ENCODE measurements at regions not wholly inside any gene's neighbourhood (a gene's known extent, or its start where the extent isn't known, plus 50 kb on each side); places are given as distances from the start of the nearest gene placed in this dataset.

GRCh38 chr7:25765110-25765655 lies 386.8 kb upstream of the NFE2L3 start:
- no peak for DNase-seq
- Mint-ChIP-seq H3K27me3 (peaks cover 7% of the 10 kb centered on the region), H3K4me1 (ENCODE audit: low read depth) (no peaks in the 10 kb centered on the region), H3K27ac (no peak overlapping the region), H3K9me3 (no peaks in the 10 kb centered on the region), H3K36me3 (ENCODE audit: low read depth) (no peaks in the 10 kb centered on the region), H3K4me3 (no peak overlapping the region)
- POLR2A ChIA-PET: interaction anchor here (0.6 kb wide), 1 partner anchor 13 kb away, joined by 3 read pairs; no protein-coding TSS in a partner anchor
- no peak for ATAC-seq
- CTCF ChIA-PET: interaction anchor here (0.9 to 1.4 kb wide), 2 partner anchors 14 to 21 kb away, joined by 3 read pairs; no protein-coding TSS in a partner anchor
- TF ChIP-seq CTCF (IDR thresholded peaks at IDR 0.05): no peak
- intact Hi-C loops (cut with micrococcal nuclease): no loop called here

- CTCF ChIA-PET: no interaction called here
- DNase-seq (no peak), ATAC-seq (no peak)
- no peak overlapping the region for H3K4me3 Mint-ChIP-seq
- H3K4me1 Mint-ChIP-seq (ENCODE audit: low read depth): no peaks in the 10 kb centered on the region
- no peaks in the 10 kb centered on the region for H3K36me3 Mint-ChIP-seq (ENCODE audit: low read depth)
- intact Hi-C loops (cut with micrococcal nuclease): no loop called here
- no peaks in the 10 kb centered on the region for H3K9me3 Mint-ChIP-seq
- H3K27me3 Mint-ChIP-seq: peaks cover 1% of the 10 kb centered on the region
- no peak overlapping the region for H3K27ac Mint-ChIP-seq
- POLR2A ChIA-PET: no interaction called here
- TF ChIP-seq CTCF (IDR thresholded peaks at IDR 0.05): no peak
These were observed 381.8 kb upstream of the NFE2L3 start for GRCh38 chr7:25770235-25770634.

- no peaks in the 10 kb centered on the region for H3K4me1 Mint-ChIP-seq (ENCODE audit: low read depth)
- H3K36me3 Mint-ChIP-seq (ENCODE audit: low read depth): no peaks in the 10 kb centered on the region
- DNase-seq: no peak
- H3K9me3 Mint-ChIP-seq: no peaks in the 10 kb centered on the region
- POLR2A ChIA-PET: no interaction called here
- no peak overlapping the region for H3K4me3 Mint-ChIP-seq
- intact Hi-C loops (cut with micrococcal nuclease): no loop called here
- H3K27me3 Mint-ChIP-seq: peaks cover 2% of the 10 kb centered on the region
- H3K27ac Mint-ChIP-seq: no peak overlapping the region
- CTCF ChIA-PET: no interaction called here
- TF ChIP-seq CTCF (IDR thresholded peaks at IDR 0.05): no peak
- ATAC-seq: no peak
These were observed 381.3 kb upstream of the NFE2L3 start for GRCh38 chr7:25770670-25771069.

- intact Hi-C loops (cut with micrococcal nuclease): no loop called here
- Mint-ChIP-seq H3K9me3 (no peaks in the 10 kb centered on the region), H3K27ac (no peak overlapping the region), H3K36me3 (ENCODE audit: low read depth) (no peaks in the 10 kb centered on the region), H3K4me1 (ENCODE audit: low read depth) (no peaks in the 10 kb centered on the region), H3K4me3 (no peak overlapping the region), H3K27me3 (peaks cover 3% of the 10 kb centered on the region)
- ChIA-PET POLR2A (no interaction called here), CTCF (no interaction called here)
- TF ChIP-seq CTCF (IDR thresholded peaks at IDR 0.05): no peak
- ATAC-seq (no peak), DNase-seq (no peak)
These were observed 380.5 kb upstream of the NFE2L3 start for GRCh38 chr7:25771491-25771890.

GRCh38 chr7:25772802-25773201 lies 379.2 kb upstream of the NFE2L3 start:
- Mint-ChIP-seq H3K36me3 (ENCODE audit: low read depth) (no peaks in the 10 kb centered on the region), H3K9me3 (no peaks in the 10 kb centered on the region), H3K27me3 (peaks cover 3% of the 10 kb centered on the region), H3K4me1 (ENCODE audit: low read depth) (no peaks in the 10 kb centered on the region), H3K27ac (no peak overlapping the region), H3K4me3 (no peak overlapping the region)
- intact Hi-C loops (cut with micrococcal nuclease): no loop called here
- ChIA-PET POLR2A (no interaction called here), CTCF (no interaction called here)
- ATAC-seq (no peak), DNase-seq (no peak)
- no peak for TF ChIP-seq CTCF (IDR thresholded peaks at IDR 0.05)

Measured in activated CD8-positive, alpha-beta T cell treated with anti-CD3 and anti-CD28 coated beads for 36 hours (primary cell).